ENCODE measurements at regions not wholly inside any gene's neighbourhood (a gene's known extent, or its start where the extent isn't known, plus 50 kb on each side); places are given as distances from the start of the nearest gene placed in this dataset.

DNA sequence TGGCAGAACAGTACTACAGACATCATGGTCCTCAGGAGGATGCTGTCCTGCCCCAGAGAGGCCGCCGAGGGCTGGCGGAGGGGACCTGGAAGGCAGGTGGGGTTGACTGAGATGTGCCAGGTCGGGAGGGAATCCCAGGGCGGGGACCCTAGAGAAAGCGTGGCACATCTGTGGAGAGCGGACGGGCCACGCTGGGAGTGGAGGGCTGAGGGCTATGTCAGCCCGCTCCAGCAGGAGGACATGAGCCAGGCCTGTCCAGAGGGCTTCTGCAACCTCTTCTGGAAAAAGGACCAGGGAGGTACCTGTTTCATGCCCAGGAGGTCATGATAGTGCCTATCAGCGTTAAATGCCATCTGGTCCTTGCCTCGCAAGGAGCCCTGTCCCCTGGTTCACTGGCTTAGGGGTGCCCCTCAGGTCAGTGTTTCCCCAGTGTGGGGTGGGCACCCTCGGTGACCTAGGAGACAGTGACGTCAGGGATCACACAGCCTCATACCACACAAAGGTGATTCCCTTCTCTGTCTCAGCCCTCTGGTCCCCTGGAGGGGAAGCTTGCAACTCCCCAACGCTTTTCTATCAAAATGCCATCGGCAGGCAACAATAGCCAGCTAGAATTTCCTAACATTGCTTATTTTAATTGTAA, 103.6 kb upstream of the IER5L start:
- no peak overlapping the region for H3K4me3 ChIP-seq (ENCODE audit: low read length)
- no peak overlapping the region for H3K9ac ChIP-seq (ENCODE audit: low read length)
- H3K9me3 ChIP-seq (replicated peaks; ENCODE audit: insufficient read depth, low read length) = no peaks in the 10 kb centered on the region
- H3K4me1 ChIP-seq (ENCODE audit: low read length) = peaks cover 10% of the 10 kb centered on the region
- no peak for DNase-seq
- H4K20me1 ChIP-seq (ENCODE audit: insufficient read depth, low read length) = no peaks in the 10 kb centered on the region
- H3K27me3 ChIP-seq (replicated peaks; ENCODE audit: insufficient read depth, low read length) = no peaks in the 10 kb centered on the region
- no peaks in the 10 kb centered on the region for H3K79me2 ChIP-seq (ENCODE audit: low read length)
- no peaks in the 10 kb centered on the region for H3K9me2 ChIP-seq (replicated peaks; ENCODE audit: insufficient read depth, low read length)
- H3K4me2 ChIP-seq (ENCODE audit: low read depth, low read length) = no peak overlapping the region
- TF ChIP-seq EZH2phosphoT487 (IDR thresholded peaks at IDR 0.05; ENCODE audit: low read length) (no peak), EZH2 (optimal IDR thresholded peaks at IDR 0.05; ENCODE audit: low read depth, low read length) (no peak)
- no peak overlapping the region for H2AFZ ChIP-seq (ENCODE audit: low read length)
- no peak overlapping the region for H3K27ac ChIP-seq (ENCODE audit: low read length)
- no peaks in the 10 kb centered on the region for H3K36me3 ChIP-seq (replicated peaks; ENCODE audit: insufficient read depth, low read length)
- no peaks in the 10 kb centered on the region for H3F3A ChIP-seq (ENCODE audit: insufficient read depth, low read length)

DNA sequence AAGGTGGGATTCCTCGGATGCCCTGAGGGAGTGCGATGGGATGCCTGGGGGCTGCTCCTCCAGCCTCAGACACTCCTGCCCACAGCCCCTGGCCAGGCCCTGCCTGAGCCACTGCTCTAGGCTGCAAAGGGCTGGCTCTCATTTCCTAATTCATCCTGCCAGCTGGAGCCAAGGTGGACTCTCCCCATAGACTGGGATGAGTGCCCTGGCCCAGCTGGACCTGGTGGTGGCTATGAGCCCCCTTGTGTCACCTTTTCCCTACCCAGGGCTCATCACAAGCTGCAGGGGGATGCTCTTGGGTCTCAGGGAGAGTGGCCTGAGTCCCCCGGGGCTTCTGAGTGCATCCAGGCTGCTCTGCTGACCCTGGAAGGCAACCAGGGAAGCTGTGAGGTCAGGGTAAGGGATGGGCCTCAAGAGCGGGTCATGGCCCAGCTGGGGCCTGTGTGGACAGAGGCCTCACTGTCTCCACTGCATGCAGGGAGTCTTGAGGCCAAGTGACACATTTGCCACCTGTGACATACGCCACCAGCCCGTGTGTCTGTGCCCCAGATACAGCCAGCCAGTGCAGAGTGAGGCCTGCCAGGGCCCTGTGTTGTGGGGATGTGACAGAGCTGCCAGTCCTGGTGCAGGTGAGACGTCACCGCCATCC, 102.7 kb upstream of the IER5L start:
- H2AFZ ChIP-seq (ENCODE audit: low read length) = no peak overlapping the region
- no peaks in the 10 kb centered on the region for H3K9me2 ChIP-seq (replicated peaks; ENCODE audit: insufficient read depth, low read length)
- no peaks in the 10 kb centered on the region for H4K20me1 ChIP-seq (ENCODE audit: insufficient read depth, low read length)
- H3K9ac ChIP-seq (ENCODE audit: low read length) = no peak overlapping the region
- no peaks in the 10 kb centered on the region for H3K36me3 ChIP-seq (replicated peaks; ENCODE audit: insufficient read depth, low read length)
- no peak overlapping the region for H3K4me3 ChIP-seq (ENCODE audit: low read length)
- no peaks in the 10 kb centered on the region for H3F3A ChIP-seq (ENCODE audit: insufficient read depth, low read length)
- no peaks in the 10 kb centered on the region for H3K27me3 ChIP-seq (replicated peaks; ENCODE audit: insufficient read depth, low read length)
- H3K79me2 ChIP-seq (ENCODE audit: low read length) = no peaks in the 10 kb centered on the region
- no peak overlapping the region for H3K4me2 ChIP-seq (ENCODE audit: low read depth, low read length)
- no peak for DNase-seq
- peaks cover 10% of the 10 kb centered on the region for H3K4me1 ChIP-seq (ENCODE audit: low read length)
- no peaks in the 10 kb centered on the region for H3K9me3 ChIP-seq (replicated peaks; ENCODE audit: insufficient read depth, low read length)
- TF ChIP-seq, protein P1, sequence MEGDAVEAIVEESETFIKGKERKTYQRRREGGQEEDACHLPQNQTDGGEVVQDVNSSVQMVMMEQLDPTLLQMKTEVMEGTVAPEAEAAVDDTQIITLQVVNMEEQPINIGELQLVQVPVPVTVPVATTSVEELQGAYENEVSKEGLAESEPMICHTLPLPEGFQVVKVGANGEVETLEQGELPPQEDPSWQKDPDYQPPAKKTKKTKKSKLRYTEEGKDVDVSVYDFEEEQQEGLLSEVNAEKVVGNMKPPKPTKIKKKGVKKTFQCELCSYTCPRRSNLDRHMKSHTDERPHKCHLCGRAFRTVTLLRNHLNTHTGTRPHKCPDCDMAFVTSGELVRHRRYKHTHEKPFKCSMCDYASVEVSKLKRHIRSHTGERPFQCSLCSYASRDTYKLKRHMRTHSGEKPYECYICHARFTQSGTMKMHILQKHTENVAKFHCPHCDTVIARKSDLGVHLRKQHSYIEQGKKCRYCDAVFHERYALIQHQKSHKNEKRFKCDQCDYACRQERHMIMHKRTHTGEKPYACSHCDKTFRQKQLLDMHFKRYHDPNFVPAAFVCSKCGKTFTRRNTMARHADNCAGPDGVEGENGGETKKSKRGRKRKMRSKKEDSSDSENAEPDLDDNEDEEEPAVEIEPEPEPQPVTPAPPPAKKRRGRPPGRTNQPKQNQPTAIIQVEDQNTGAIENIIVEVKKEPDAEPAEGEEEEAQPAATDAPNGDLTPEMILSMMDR (IDR thresholded peaks at IDR 0.05; ENCODE audit: low read length) = no peak
- TF ChIP-seq EZH2 (optimal IDR thresholded peaks at IDR 0.05; ENCODE audit: low read depth, low read length) = no peak
- TF ChIP-seq EZH2phosphoT487 (IDR thresholded peaks at IDR 0.05; ENCODE audit: low read length) = no peak
- H3K27ac ChIP-seq (ENCODE audit: low read length) = no peak overlapping the region

DNA sequence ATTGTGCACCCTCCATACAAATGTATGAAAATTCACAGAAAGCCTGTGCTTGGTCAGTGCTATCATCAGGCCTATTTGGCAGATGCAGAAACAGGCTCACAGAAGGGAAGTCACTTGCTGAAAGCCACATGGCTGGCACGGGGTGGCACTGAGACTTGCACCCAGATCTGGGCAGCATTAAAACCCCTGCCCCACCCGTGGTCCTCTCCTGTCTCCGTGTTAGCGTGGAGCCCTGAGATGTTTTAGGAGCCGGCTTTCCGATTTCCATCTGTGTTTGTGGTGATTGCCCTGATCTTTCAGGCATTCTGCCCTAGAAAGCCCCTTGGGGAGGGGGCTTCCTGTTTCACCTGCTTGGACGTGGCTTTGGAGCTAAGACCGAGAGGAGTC, 102.2 kb upstream of the IER5L start:
- Histone ChIP-seq H3K9me3 (replicated peaks; ENCODE audit: insufficient read depth, low read length) (no peaks in the 10 kb centered on the region), H2AFZ (ENCODE audit: low read length) (no peak overlapping the region), H3F3A (ENCODE audit: insufficient read depth, low read length) (no peaks in the 10 kb centered on the region), H3K27ac (ENCODE audit: low read length) (no peak overlapping the region), H3K4me1 (ENCODE audit: low read length) (peaks cover 10% of the 10 kb centered on the region), H3K9me2 (replicated peaks; ENCODE audit: insufficient read depth, low read length) (no peaks in the 10 kb centered on the region), H3K36me3 (replicated peaks; ENCODE audit: insufficient read depth, low read length) (no peaks in the 10 kb centered on the region), H3K4me2 (ENCODE audit: low read depth, low read length) (no peak overlapping the region), H3K27me3 (replicated peaks; ENCODE audit: insufficient read depth, low read length) (no peaks in the 10 kb centered on the region), H4K20me1 (ENCODE audit: insufficient read depth, low read length) (no peaks in the 10 kb centered on the region), H3K79me2 (ENCODE audit: low read length) (no peaks in the 10 kb centered on the region), H3K4me3 (ENCODE audit: low read length) (no peak overlapping the region), H3K9ac (ENCODE audit: low read length) (no peak overlapping the region)
- TF ChIP-seq EZH2phosphoT487 (IDR thresholded peaks at IDR 0.05; ENCODE audit: low read length) (no peak), EZH2 (optimal IDR thresholded peaks at IDR 0.05; ENCODE audit: low read depth, low read length) (no peak)
- TF ChIP-seq, protein P1 (IDR thresholded peaks at IDR 0.05; ENCODE audit: low read length) = no peak
- DNase-seq = no peak

Measured in MM.1S (cell line).